ENCODE measurements at regions not wholly inside any gene's neighbourhood (a gene's known extent, or its start where the extent isn't known, plus 50 kb on each side); places are given as distances from the start of the nearest gene placed in this dataset.

DNA sequence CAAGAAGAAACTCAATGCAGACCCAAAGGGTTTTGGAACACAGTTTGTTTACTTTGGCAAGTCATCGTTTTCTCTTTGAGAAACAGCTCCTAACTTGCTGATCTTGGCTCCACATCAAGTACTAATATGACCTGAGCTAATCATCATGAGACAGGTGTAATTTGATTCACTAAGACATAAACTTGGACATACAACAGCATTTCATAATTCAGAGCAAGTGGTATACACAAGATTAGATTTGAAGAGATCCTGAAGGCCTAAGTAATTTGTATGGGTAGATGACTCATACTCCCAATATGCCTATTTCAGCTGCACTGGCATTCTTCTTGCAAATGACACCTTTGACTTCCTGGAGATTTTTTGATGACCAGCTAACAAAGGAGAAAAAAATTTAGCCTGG lies 1521.7 kb downstream of the RPA4 start:
- H3K9me1 ChIP-seq (ENCODE audit: insufficient read depth, low read length): no peaks in the 10 kb centered on the region

More for the DNA sequence above, 1521.7 kb downstream of the RPA4 start:
- no peak overlapping the region for H3K9ac ChIP-seq (ENCODE audit: low read depth, low read length)
- no peak overlapping the region for H2BK120ac ChIP-seq (ENCODE audit: low read depth, low read length)
- H3K14ac ChIP-seq (replicated peaks; ENCODE audit: low read depth, low read length): no peak overlapping the region
- TF ChIP-seq RAD21 (IDR thresholded peaks at IDR 0.05; ENCODE audit: low read length) (no peak), POLR2A (IDR thresholded peaks at IDR 0.05; ENCODE audit: low read depth, low read length) (no peak), BHLHE40 (IDR thresholded peaks at IDR 0.05; ENCODE audit: low read depth, low read length) (no peak), MXI1 (IDR thresholded peaks at IDR 0.05; ENCODE audit: borderline replicate concordance, low read depth, low read length) (no peak), RFX5 (IDR thresholded peaks at IDR 0.05; ENCODE audit: low read depth, low read length) (no peak), USF2 (IDR thresholded peaks at IDR 0.05; ENCODE audit: low read depth, low read length) (no peak), CEBPB (IDR thresholded peaks at IDR 0.05; ENCODE audit: low read depth, low read length) (no peak), FOS (IDR thresholded peaks at IDR 0.05; ENCODE audit: low read depth, low read length) (no peak)
- TF ChIP-seq, protein P1, sequence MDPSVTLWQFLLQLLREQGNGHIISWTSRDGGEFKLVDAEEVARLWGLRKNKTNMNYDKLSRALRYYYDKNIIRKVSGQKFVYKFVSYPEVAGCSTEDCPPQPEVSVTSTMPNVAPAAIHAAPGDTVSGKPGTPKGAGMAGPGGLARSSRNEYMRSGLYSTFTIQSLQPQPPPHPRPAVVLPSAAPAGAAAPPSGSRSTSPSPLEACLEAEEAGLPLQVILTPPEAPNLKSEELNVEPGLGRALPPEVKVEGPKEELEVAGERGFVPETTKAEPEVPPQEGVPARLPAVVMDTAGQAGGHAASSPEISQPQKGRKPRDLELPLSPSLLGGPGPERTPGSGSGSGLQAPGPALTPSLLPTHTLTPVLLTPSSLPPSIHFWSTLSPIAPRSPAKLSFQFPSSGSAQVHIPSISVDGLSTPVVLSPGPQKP (IDR thresholded peaks at IDR 0.05; ENCODE audit: borderline replicate concordance, low read depth, low read length): no peak
- H3K79me1 ChIP-seq (ENCODE audit: low read depth in 1 of 2, low read length in 2 of 2): no peaks in the 10 kb centered on the region
- dilution Hi-C loops (cut with HindIII; ENCODE audit: low sequenced_read_pairs, unreplicated experiment): no loop called here
- ATAC-seq (ENCODE audit: low read depth): no peak
- CTCF ChIA-PET: no interaction called here
- H2AFZ ChIP-seq (replicated peaks; ENCODE audit: low read length, poor library complexity): no peak overlapping the region
- no peak overlapping the region for H3K4ac ChIP-seq (ENCODE audit: low read depth, low read length)
- no peak overlapping the region for H3K18ac ChIP-seq (ENCODE audit: low read depth, low read length)
- H4K91ac ChIP-seq (ENCODE audit: insufficient read depth, low read depth, low read length): no peak overlapping the region
- no peak overlapping the region for H2BK20ac ChIP-seq (ENCODE audit: low read depth, low read length)
- H3K56ac ChIP-seq (ENCODE audit: extremely low read depth, insufficient read depth, low read length): no peak overlapping the region
- H3K4me3 ChIP-seq (ENCODE audit: insufficient read depth, low read depth, low read length): no peak overlapping the region
- no peak overlapping the region for H3K27ac ChIP-seq (ENCODE audit: insufficient read depth, low read length)
- no peaks in the 10 kb centered on the region for H3K4me1 ChIP-seq (ENCODE audit: control insufficient read depth, insufficient read depth, low read length)
- no peak for DNase-seq
- H2AK9ac ChIP-seq (replicated peaks; ENCODE audit: low read depth, low read length, poor library complexity): no peak overlapping the region
- H3K23ac ChIP-seq (ENCODE audit: low read depth, low read length): no peak overlapping the region
- no TSS peak for BruUV-seq (replicated peaks)
- H2BK5ac ChIP-seq (ENCODE audit: low read depth, low read length, poor library complexity, severe bottlenecking): no peak overlapping the region
- H2BK15ac ChIP-seq (ENCODE audit: low read depth, low read length): no peak overlapping the region
- H3K36me3 ChIP-seq (ENCODE audit: control insufficient read depth, insufficient read depth, low read length): no peaks in the 10 kb centered on the region
- POLR2A ChIA-PET (ENCODE audit: unreplicated experiment): no interaction called here
- H4K8ac ChIP-seq (ENCODE audit: low read depth in 2 of 2, low read length in 2 of 2): no peak overlapping the region
- no peaks in the 10 kb centered on the region for H4K20me1 ChIP-seq (ENCODE audit: insufficient read depth, low read length)
- no CpG with 5 or more reads among the region's 1 CpG for WGBS, 2 experiments (ENCODE audit: extremely low coverage in 2 of 2, insufficient read length in 1 of 2)
- H4K5ac ChIP-seq (ENCODE audit: low read depth, low read length): no peak overlapping the region
- no peaks in the 10 kb centered on the region for H3K9me3 ChIP-seq (ENCODE audit: control insufficient read depth, insufficient read depth, low read length)
- in situ Hi-C loops (cut with MboI; ENCODE audit: low sequenced_read_pairs): no loop called here
- intact Hi-C loops (cut with micrococcal nuclease): no loop called here
- no peak overlapping the region for H2AK5ac ChIP-seq (ENCODE audit: low read depth, low read length)
- no peak overlapping the region for H3K4me2 ChIP-seq (ENCODE audit: low read depth, low read length)
- H3K27me3 ChIP-seq (ENCODE audit: control insufficient read depth, insufficient read depth, low read length): no peaks in the 10 kb centered on the region
